ENCODE measurements at regions not wholly inside any gene's neighbourhood (a gene's known extent, or its start where the extent isn't known, plus 50 kb on each side); places are given as distances from the start of the nearest gene placed in this dataset.
A peak's percentile ranks its signal among the peaks of the same experiment; 100 is the strongest.

- Histone ChIP-seq H3K27me3 (ENCODE audit: control insufficient read depth in 1 of 2, insufficient read depth in 2 of 2, low read length in 1 of 2) (no peaks in the 10 kb centered on the region), H3K4me3 (ENCODE audit: low read length in 2 of 2) (no peak overlapping the region), H3K36me3 (ENCODE audit: control insufficient read depth in 1 of 2, insufficient read depth in 2 of 2, low read length in 1 of 2) (no peaks in the 10 kb centered on the region), H3K27ac (ENCODE audit: low read depth in 1 of 2, low read length in 2 of 2) (no peak overlapping the region), H3K4me1 (ENCODE audit: control insufficient read depth in 1 of 2, insufficient read depth in 2 of 2, low read length in 2 of 2) (no peaks in the 10 kb centered on the region), H3K9me3 (ENCODE audit: control insufficient read depth, low read length) (no peaks in the 10 kb centered on the region)
- 70 to 82% methylated on average over 17 of the region's 17 CpGs for WGBS, 2 donors
- ATAC-seq (ENCODE audit: low FRiP score) = peak; percentile 6
- peak in 1 of 2 donors; percentile 26 for DNase-seq
- intact Hi-C loops (cut with DNase I) = no loop called here
These were observed 172.5 kb upstream of the FOXF1 start for GRCh38 chr16:86337581-86338402.

- Histone ChIP-seq H3K36me3 (ENCODE audit: control insufficient read depth in 1 of 2, insufficient read depth in 2 of 2, low read length in 1 of 2) (no peaks in the 10 kb centered on the region), H3K9me3 (ENCODE audit: control insufficient read depth, low read length) (no peaks in the 10 kb centered on the region), H3K27me3 (ENCODE audit: control insufficient read depth in 1 of 2, insufficient read depth in 2 of 2, low read length in 1 of 2) (no peaks in the 10 kb centered on the region), H3K4me3 (ENCODE audit: low read length in 2 of 2) (no peak overlapping the region), H3K4me1 (ENCODE audit: control insufficient read depth in 1 of 2, insufficient read depth in 2 of 2, low read length in 2 of 2) (no peaks in the 10 kb centered on the region), H3K27ac (ENCODE audit: low read depth in 1 of 2, low read length in 2 of 2) (no peak overlapping the region)
- intact Hi-C loops (cut with DNase I) = no loop called here
- 83 to 85% methylated on average over 5 of the region's 5 CpGs for WGBS, 2 donors
- DNase-seq (peak; percentile 24 to 67), ATAC-seq (ENCODE audit: low FRiP score) (no peak)
These were observed 171.8 kb upstream of the FOXF1 start for GRCh38 chr16:86338403-86339115.

GRCh38 chr16:86342161-86342834, 168.0 kb upstream of the FOXF1 start:
- H3K36me3 ChIP-seq (ENCODE audit: control insufficient read depth in 1 of 2, insufficient read depth in 2 of 2, low read length in 1 of 2) = no peaks in the 10 kb centered on the region
- DNase-seq (peak; percentile 8 to 67), ATAC-seq (ENCODE audit: low FRiP score) (no peak)
- WGBS, 2 donors = 71 to 88% methylated on average over 6 of the region's 6 CpGs
- no peaks in the 10 kb centered on the region for H3K9me3 ChIP-seq (ENCODE audit: control insufficient read depth, low read length)
- intact Hi-C loops (cut with DNase I) = loop anchor here in 1 of 2 donors (2.0 kb wide), 1 partner anchor 167 kb away; no protein-coding TSS in a partner anchor
- no peak overlapping the region for H3K27ac ChIP-seq (ENCODE audit: low read depth in 1 of 2, low read length in 2 of 2)
- H3K4me1 ChIP-seq (ENCODE audit: control insufficient read depth in 1 of 2, insufficient read depth in 2 of 2, low read length in 2 of 2) = no peaks in the 10 kb centered on the region
- H3K4me3 ChIP-seq (ENCODE audit: low read length in 2 of 2) = no peak overlapping the region
- H3K27me3 ChIP-seq (ENCODE audit: control insufficient read depth in 1 of 2, insufficient read depth in 2 of 2, low read length in 1 of 2) = no peaks in the 10 kb centered on the region

GRCh38 chr16:86343027-86343795, 167.1 kb upstream of the FOXF1 start:
- WGBS, 2 donors = 10% methylated on average over 25 of the region's 25 CpGs
- intact Hi-C loops (cut with DNase I) = loop anchor here in 1 of 2 donors (2.0 kb wide), 1 partner anchor 166 kb away; no protein-coding TSS in a partner anchor
- Histone ChIP-seq H3K27ac (ENCODE audit: low read depth in 1 of 2, low read length in 2 of 2) (peak overlapping the region in 1 of 2 donors; percentile 73), H3K27me3 (ENCODE audit: control insufficient read depth in 1 of 2, insufficient read depth in 2 of 2, low read length in 1 of 2) (no peaks in the 10 kb centered on the region), H3K4me1 (ENCODE audit: control insufficient read depth in 1 of 2, insufficient read depth in 2 of 2, low read length in 2 of 2) (no peaks in the 10 kb centered on the region), H3K9me3 (ENCODE audit: control insufficient read depth, low read length) (no peaks in the 10 kb centered on the region), H3K4me3 (ENCODE audit: low read length in 2 of 2) (no peak overlapping the region), H3K36me3 (ENCODE audit: control insufficient read depth in 1 of 2, insufficient read depth in 2 of 2, low read length in 1 of 2) (no peaks in the 10 kb centered on the region)
- ATAC-seq (ENCODE audit: low FRiP score) = peak; percentile 80
- DNase-seq = peak; percentile 84 to 88

- ATAC-seq (ENCODE audit: low FRiP score) (no peak), DNase-seq (peak; percentile 43 to 53)
- intact Hi-C loops (cut with DNase I) = loop anchor here in 1 of 2 donors (2.0 kb wide), 2 partner anchors 23 to 165 kb away; no protein-coding TSS in a partner anchor
- WGBS, 2 donors = 29 to 32% methylated on average over 10 of the region's 10 CpGs
- H3K4me1 ChIP-seq (ENCODE audit: control insufficient read depth in 1 of 2, insufficient read depth in 2 of 2, low read length in 2 of 2) = no peaks in the 10 kb centered on the region
- no peak overlapping the region for H3K4me3 ChIP-seq (ENCODE audit: low read length in 2 of 2)
- H3K27ac ChIP-seq (ENCODE audit: low read depth in 1 of 2, low read length in 2 of 2) = no peak overlapping the region
- no peaks in the 10 kb centered on the region for H3K27me3 ChIP-seq (ENCODE audit: control insufficient read depth in 1 of 2, insufficient read depth in 2 of 2, low read length in 1 of 2)
- no peaks in the 10 kb centered on the region for H3K36me3 ChIP-seq (ENCODE audit: control insufficient read depth in 1 of 2, insufficient read depth in 2 of 2, low read length in 1 of 2)
- H3K9me3 ChIP-seq (ENCODE audit: control insufficient read depth, low read length) = no peaks in the 10 kb centered on the region
These were observed 166.3 kb upstream of the FOXF1 start for GRCh38 chr16:86343796-86344585.

- intact Hi-C loops (cut with DNase I) = loop anchor here in 1 of 2 donors (2.0 kb wide), 1 partner anchor 22 kb away; no protein-coding TSS in a partner anchor
- 88 to 91% methylated on average over 7 of the region's 7 CpGs for WGBS, 2 donors
These were observed 165.8 kb upstream of the FOXF1 start for GRCh38 chr16:86344586-86344871.

GRCh38 chr16:86344881-86345280, 165.4 kb upstream of the FOXF1 start:
- Histone ChIP-seq H3K36me3 (ENCODE audit: control insufficient read depth in 1 of 2, insufficient read depth in 2 of 2, low read length in 1 of 2) (no peaks in the 10 kb centered on the region), H3K9me3 (ENCODE audit: control insufficient read depth, low read length) (no peaks in the 10 kb centered on the region), H3K27me3 (ENCODE audit: control insufficient read depth in 1 of 2, insufficient read depth in 2 of 2, low read length in 1 of 2) (no peaks in the 10 kb centered on the region), H3K4me3 (ENCODE audit: low read length in 2 of 2) (no peak overlapping the region), H3K27ac (ENCODE audit: low read depth in 1 of 2, low read length in 2 of 2) (no peak overlapping the region), H3K4me1 (ENCODE audit: control insufficient read depth in 1 of 2, insufficient read depth in 2 of 2, low read length in 2 of 2) (no peaks in the 10 kb centered on the region)
- DNase-seq (no peak), ATAC-seq (ENCODE audit: low FRiP score) (no peak)
- intact Hi-C loops (cut with DNase I) = loop anchor here in 1 of 2 donors (2.0 kb wide), 1 partner anchor 22 kb away; no protein-coding TSS in a partner anchor
- 79 to 85% methylated on average over 5 of the region's 5 CpGs for WGBS, 2 donors

More at GRCh38 chr16:86344586-86344871, 165.8 kb upstream of the FOXF1 start:
- H3K4me1 ChIP-seq (ENCODE audit: control insufficient read depth in 1 of 2, insufficient read depth in 2 of 2, low read length in 2 of 2) = no peaks in the 10 kb centered on the region
- H3K27ac ChIP-seq (ENCODE audit: low read depth in 1 of 2, low read length in 2 of 2) = no peak overlapping the region
- no peaks in the 10 kb centered on the region for H3K36me3 ChIP-seq (ENCODE audit: control insufficient read depth in 1 of 2, insufficient read depth in 2 of 2, low read length in 1 of 2)
- no peaks in the 10 kb centered on the region for H3K9me3 ChIP-seq (ENCODE audit: control insufficient read depth, low read length)
- ATAC-seq (ENCODE audit: low FRiP score) = no peak
- H3K27me3 ChIP-seq (ENCODE audit: control insufficient read depth in 1 of 2, insufficient read depth in 2 of 2, low read length in 1 of 2) = no peaks in the 10 kb centered on the region
- peak; percentile 27 to 28 for DNase-seq
- H3K4me3 ChIP-seq (ENCODE audit: low read length in 2 of 2) = no peak overlapping the region
